ENCODE measurements at regions not wholly inside any gene's neighbourhood (a gene's known extent, or its start where the extent isn't known, plus 50 kb on each side); places are given as distances from the start of the nearest gene placed in this dataset.

- Histone ChIP-seq H2BK20ac (ENCODE audit: low read depth, low read length) (peak overlapping the region; percentile 68), H3K27ac (ENCODE audit: insufficient read depth, low read length) (0 out of 2 replicates have a peak overlapping the region, but pooled peaks have one; percentile 40), H2BK120ac (ENCODE audit: low read depth, low read length) (peak overlapping the region; percentile 84), H4K20me1 (ENCODE audit: insufficient read depth, low read length) (no peaks in the 10 kb centered on the region), H2BK15ac (ENCODE audit: low read depth, low read length) (peak overlapping the region; percentile 93; the same call in 2 of the 3 replicates), H3K23ac (ENCODE audit: low read depth, low read length) (no peak overlapping the region), H3K27me3 (ENCODE audit: control insufficient read depth, insufficient read depth, low read length) (no peaks in the 10 kb centered on the region), H3K9me1 (ENCODE audit: insufficient read depth, low read length) (peaks cover 7% of the 10 kb centered on the region; the same call in 1 of the 2 replicates), H3K18ac (ENCODE audit: low read depth, low read length) (peak overlapping the region; percentile 53; the same call in 1 of the 2 replicates), H2AK9ac (replicated peaks; ENCODE audit: low read depth, low read length, poor library complexity) (no peak overlapping the region), H3K4ac (ENCODE audit: low read depth, low read length) (peak overlapping the region; percentile 84; the same call in 1 of the 2 replicates), H3K36me3 (ENCODE audit: control insufficient read depth, insufficient read depth, low read length) (no peaks in the 10 kb centered on the region), H3K9ac (ENCODE audit: low read depth, low read length) (no peak overlapping the region), H3K79me1 (ENCODE audit: low read depth in 1 of 2, low read length in 2 of 2) (no peaks in the 10 kb centered on the region), H4K91ac (ENCODE audit: insufficient read depth, low read depth, low read length) (peak overlapping the region; percentile 68; the same call in 1 of the 2 replicates), H3K9me3 (ENCODE audit: control insufficient read depth, insufficient read depth, low read length) (peaks cover 4% of the 10 kb centered on the region; the same call in 1 of the 2 replicates), H2AK5ac (ENCODE audit: low read depth, low read length) (peak overlapping the region; percentile 69; the same call in 1 of the 2 replicates), H3K14ac (replicated peaks; ENCODE audit: low read depth, low read length) (peak overlapping the region; percentile 87; the same call in 1 of the 2 replicates), H3K4me3 (ENCODE audit: insufficient read depth, low read depth, low read length) (no peak overlapping the region), H4K5ac (ENCODE audit: low read depth, low read length) (no peak overlapping the region), H4K8ac (ENCODE audit: low read depth in 2 of 2, low read length in 2 of 2) (peak overlapping the region; percentile 39 to 78), H2AFZ (replicated peaks; ENCODE audit: low read length, poor library complexity) (no peak overlapping the region), H3K4me1 (ENCODE audit: control insufficient read depth, insufficient read depth, low read length) (peaks cover 9% of the 10 kb centered on the region), H3K4me2 (ENCODE audit: low read depth, low read length) (no peak overlapping the region), H3K56ac (ENCODE audit: extremely low read depth, insufficient read depth, low read length) (no peak overlapping the region), H2BK5ac (ENCODE audit: low read depth, low read length, poor library complexity, severe bottlenecking) (peak overlapping the region; percentile 9)
- POLR2A ChIA-PET (ENCODE audit: unreplicated experiment) = interaction anchor here (0.6 kb wide), 1 partner anchor 95 kb away, joined by 3 read pairs; no protein-coding TSS in a partner anchor
- ATAC-seq (ENCODE audit: low read depth) = peak; percentile 66
- no peak for TF ChIP-seq RAD21 (IDR thresholded peaks at IDR 0.05; ENCODE audit: low read length)
- TF ChIP-seq FOS (IDR thresholded peaks at IDR 0.05; ENCODE audit: low read depth, low read length) = no peak
- TF ChIP-seq CEBPB (IDR thresholded peaks at IDR 0.05; ENCODE audit: low read depth, low read length) = no peak
- TF ChIP-seq RFX5 (IDR thresholded peaks at IDR 0.05; ENCODE audit: low read depth, low read length) = no peak
- no peak for TF ChIP-seq RCOR1 (IDR thresholded peaks at IDR 0.05; ENCODE audit: insufficient replicate concordance, low read length)
- no peak for TF ChIP-seq MAZ (IDR thresholded peaks at IDR 0.05; ENCODE audit: borderline replicate concordance, low read depth, low read length)
- TF ChIP-seq MAFK (IDR thresholded peaks at IDR 0.05; ENCODE audit: low read depth, low read length) = no peak
- no peak for TF ChIP-seq NFE2L2 (IDR thresholded peaks at IDR 0.05; ENCODE audit: low read depth, low read length)
- no peak for TF ChIP-seq BHLHE40 (IDR thresholded peaks at IDR 0.05; ENCODE audit: low read depth, low read length)
- no peak for TF ChIP-seq USF2 (IDR thresholded peaks at IDR 0.05; ENCODE audit: low read depth, low read length)
- no peak for TF ChIP-seq SMC3 (IDR thresholded peaks at IDR 0.05; ENCODE audit: low read depth, low read length)
- TF ChIP-seq MXI1 (IDR thresholded peaks at IDR 0.05; ENCODE audit: borderline replicate concordance, low read depth, low read length) = no peak
- TF ChIP-seq POLR2A (IDR thresholded peaks at IDR 0.05; ENCODE audit: low read depth, low read length) = no peak
- TF ChIP-seq CTCF (conservative IDR thresholded peaks at IDR 0.05; ENCODE audit: low read depth, low read length) = no peak
- CTCF ChIA-PET = no interaction called here
- in situ Hi-C loops (cut with MboI; ENCODE audit: low sequenced_read_pairs) (no loop called here), intact Hi-C loops (cut with micrococcal nuclease) (no loop called here), dilution Hi-C loops (cut with HindIII; ENCODE audit: low sequenced_read_pairs, unreplicated experiment) (no loop called here)
- BruUV-seq (replicated peaks) = no TSS peak
- peak; percentile 37 for DNase-seq
Observed at GRCh38 chr2:133766164-133766832, 198.0 kb upstream of the NCKAP5 start.
